ENCODE measurements at regions not wholly inside any gene's neighbourhood (a gene's known extent, or its start where the extent isn't known, plus 50 kb on each side); places are given as distances from the start of the nearest gene placed in this dataset.
"Not testable (repeated sequence)": the region's sequence is repeated elsewhere in the genome, so short reads cannot be mapped to it uniquely, and the experiment has no call there.

DNA sequence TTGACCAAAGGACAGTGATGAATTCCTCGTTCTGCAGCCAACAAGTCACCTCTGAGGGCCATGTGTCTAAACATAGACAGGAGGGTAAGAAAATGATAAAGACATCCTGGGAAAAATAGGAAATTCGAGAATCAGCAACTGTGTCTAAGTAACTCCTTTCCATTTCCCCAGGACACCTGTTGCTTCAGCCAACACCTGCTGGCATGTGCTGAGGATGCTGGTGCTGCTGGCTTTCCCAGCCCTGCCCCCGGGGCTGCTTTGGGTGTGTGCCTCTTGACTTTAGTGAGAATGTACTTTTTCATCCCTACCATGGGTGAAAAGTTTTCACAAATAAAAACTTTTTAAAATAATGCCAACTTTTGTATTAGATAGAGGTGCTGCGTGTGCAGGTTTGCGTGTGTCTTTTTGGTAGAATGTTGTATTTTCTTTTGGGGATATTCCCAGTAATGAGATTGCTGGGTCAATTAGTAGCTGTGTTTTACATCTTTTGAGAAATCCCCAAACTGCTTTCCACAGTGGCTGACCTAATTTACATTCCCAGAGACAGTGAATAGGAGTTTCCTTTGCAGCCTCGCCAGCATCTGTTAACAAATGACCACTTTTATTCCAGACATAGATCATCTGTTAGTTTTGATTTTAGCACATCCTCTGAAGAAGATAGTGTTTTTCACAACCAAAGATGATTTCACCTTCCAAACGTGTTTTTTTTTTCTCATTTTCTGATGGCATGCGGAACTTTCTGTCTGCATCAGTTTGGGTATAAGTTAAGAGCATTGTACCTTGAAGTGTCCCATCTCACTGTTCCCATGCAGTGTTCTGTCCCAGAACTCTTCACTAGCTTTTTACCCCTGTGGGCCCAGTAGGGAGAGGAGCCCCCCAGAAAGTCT lies 104.2 kb upstream of the ACBD5 start:
- DNase-seq, result no peak

DNA sequence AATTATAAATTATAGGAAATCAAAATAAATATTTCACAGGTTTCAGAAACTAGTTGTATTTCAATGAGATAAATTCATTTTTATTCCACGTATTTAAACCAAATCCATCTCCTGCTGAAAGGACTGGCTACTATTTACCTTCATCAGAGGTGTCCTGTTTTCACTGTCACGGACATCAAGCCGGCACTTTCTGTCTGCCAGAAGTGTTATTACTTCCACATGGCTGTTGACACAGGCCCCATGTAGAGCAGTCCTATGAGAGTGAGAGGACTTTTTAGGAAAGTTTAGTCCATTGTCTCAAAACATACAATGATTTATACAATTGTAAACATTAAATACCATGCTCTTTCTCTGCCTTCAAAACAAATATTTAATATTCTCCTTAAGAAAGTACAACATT lies 100.4 kb upstream of the ACBD5 start:
- no peak for DNase-seq

DNA sequence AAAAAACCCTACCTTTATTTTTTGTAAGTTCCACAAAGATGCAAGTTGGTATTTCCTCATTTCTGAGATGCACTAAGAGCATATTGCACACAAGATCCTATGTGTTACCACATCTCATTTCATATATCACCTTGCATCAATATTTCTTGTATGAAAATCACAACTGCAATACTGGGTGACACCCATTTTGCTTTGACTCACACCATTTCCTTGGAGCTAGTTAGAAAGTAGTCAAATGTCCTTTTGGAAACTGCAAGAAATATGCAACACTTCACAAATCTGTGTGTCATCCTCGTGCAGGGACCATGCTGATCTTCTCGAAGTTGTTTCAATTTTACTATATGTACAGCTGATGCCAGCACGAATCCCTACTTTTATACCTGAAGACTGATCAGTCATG lies 94.6 kb upstream of the ACBD5 start:
- not testable (repeated sequence) for DNase-seq

DNA sequence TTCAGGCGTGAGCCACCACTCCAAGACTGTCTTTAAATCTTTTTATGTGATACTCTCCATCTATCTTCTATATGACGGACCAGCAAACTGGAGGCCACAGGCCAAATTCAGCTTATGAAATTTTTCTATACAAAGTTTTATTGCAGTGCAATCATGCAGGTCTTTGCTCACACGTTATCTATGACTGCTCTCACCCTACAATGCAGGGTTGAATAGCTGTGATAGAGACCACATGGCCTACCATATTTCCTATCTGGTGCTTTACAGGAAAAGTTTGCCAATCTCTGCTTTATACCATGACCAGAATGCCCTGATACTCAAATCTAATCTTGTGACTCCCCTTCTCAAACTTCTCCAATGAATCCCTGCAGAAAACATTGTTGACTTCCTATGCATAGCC lies 89.5 kb upstream of the ACBD5 start:
- DNase-seq, result no peak

DNA sequence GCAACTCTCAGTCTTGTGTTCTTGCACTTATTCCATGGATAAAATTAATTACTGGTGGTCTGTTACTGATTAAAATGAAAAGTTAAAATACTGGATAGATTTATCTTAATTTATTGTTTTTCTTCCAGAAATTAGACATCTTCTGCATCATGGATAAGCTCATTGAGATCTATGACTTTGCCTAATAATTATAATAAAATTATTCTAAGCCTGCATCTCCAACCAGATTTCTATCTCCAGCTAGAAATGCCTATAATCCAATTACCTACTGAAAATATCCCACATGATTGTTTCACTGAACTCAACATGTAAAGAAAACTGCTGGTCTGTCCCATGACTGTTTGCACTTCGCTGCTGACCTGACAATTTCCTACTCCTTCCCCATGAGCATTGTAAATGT lies 88.3 kb upstream of the ACBD5 start:
- DNase-seq, result no peak

DNA sequence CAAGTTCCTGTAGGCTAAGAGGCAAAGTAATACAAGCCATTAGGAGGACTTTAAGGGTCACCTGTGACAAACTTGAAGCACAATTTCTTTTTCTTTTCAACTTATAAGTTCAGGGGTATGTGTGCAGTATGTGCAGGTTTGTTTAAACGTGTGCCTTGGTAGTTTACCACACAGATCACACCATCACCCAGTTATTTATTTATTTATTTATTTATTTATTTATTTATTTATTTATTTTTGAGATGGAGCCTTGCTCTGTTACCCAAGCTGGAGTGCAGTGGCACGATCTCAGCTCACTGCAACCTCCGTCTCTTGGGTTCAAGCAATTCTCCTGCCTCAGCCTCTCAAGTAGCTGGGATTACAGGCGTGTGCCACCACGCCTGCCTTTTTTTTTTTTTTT lies 86.2 kb upstream of the ACBD5 start:
- DNase-seq, result not testable (repeated sequence)

DNA sequence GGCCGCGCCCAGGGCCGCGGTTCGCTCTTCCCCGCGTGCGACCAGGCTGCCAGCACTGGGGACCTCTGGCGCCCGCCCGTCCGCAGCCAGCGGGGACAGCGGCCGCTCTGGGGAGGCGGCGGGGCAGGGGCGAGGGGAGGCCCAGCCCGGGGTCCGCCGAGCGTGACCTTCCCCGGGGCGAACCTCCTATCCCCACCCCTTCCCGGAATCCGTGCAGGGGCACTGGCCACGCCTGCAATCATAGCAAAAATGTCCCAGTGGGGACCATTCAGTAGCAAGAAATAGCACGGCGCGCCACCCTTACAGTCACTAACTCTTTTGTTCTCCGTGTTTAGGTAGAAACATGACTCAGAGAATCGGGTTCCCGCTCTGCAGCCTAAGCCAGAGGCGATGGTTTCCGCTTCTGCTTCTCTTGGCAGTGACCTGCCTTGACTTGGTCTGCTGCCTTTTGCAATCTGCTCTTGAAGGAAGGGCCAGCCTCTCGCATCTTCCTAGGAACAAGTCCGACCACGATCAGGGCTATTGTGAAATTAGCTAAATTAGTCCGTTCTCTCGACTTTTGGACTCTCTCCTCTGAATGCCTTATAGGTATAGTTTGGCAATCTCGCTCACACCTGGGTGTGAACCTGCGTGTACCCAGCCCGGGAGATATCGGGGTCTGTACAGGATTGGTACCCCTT lies 79.3 kb upstream of the ACBD5 start:
- DNase-seq, result peak; percentile 24

DNA sequence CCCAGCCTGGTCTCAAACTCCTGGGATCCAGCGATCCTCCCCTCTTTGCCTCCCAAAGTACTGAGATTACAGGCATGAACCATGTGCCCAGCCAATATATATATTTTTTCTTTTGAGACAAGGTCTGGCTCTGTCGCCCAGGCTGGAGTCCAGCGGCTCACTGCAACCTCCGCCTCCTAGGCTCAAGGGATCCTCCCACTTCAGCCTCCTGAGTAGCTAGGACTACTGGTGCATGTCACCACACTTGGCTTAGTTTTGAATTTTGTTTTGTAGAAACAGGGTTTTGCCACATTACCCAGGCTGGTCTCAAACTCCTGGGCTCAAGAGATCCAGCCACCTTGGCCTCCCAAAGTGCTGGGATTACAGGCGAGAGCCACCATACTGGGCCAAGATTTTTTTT lies 78.5 kb upstream of the ACBD5 start:
- DNase-seq, result not testable (repeated sequence)

DNA sequence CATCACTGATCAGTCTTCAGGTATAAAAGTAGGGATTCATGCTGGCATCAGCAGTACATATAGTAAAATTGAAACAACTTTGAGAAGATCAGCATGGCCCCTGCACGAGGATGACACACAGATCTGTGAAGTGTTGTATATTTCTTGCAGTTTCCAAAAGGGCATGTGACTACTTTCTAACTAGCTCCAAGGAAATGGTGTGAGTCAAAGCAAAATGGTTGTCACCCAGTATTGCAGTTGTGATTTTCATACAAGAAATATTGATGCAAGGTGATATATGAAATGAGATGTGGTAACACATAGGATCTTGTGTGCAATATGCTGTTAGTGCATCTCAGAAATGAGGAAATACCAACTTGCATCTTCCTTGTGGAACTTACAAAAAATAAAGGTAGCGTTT lies 74.5 kb upstream of the ACBD5 start:
- DNase-seq, result not testable (repeated sequence)

DNA sequence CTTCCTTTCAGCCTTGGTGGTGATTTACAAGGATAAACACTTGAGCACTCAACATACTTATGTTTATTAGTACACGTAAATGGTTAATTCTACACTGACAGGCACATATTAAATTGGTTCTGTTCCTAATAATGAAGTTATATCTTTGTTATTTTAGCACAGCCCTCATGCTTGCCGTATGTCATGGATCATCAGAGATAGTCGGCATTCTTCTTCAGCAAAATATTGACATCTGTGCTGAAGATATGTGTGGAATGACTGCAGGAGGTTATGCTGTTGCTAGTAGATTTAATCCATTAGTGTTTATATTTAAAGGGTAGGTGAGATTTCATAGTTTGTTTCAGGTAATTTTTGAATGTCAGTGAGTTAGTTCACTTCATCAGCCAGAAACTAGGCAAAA lies 73.0 kb upstream of the ACBD5 start:
- not testable (repeated sequence) for DNase-seq

DNA sequence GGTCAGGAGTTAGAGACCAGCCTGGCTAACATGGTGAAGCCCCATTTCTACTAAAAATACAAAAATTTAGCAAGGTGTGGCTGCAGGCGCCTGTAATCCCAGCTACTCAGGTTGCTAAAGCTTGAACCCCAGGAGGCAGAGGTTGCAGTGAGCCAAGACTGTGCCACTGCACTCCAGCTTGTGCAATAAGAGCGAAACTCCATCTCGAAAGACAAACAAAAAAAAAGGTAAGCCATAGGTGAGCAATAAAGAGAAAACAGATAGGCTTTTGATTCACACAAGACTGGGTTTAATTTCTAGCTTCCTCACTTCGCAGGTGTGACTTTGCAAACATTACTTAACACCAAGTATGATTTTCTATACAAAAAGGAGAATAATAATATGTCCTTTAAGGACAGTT lies 72.3 kb upstream of the ACBD5 start:
- no peak for DNase-seq

DNA sequence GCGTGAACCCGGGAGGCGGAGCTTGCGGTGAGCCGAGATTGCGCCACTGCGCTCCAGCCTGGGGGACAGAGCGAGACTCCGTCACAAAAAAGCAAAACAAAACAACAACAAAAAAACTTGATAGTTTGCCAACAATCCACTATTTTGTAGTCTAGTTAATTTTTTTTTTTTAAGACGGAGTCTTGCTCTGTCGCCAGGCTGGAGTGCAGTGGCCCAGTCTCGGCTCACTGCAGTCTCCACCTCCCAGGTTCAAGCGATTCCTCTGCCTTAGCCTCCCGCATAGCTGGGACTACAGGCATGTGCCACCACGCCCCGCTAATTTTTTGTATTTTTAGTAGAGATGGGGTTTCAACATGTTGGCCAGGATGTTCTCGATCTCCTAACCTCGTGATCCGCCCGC lies 71.2 kb upstream of the ACBD5 start:
- not testable (repeated sequence) for DNase-seq

DNA sequence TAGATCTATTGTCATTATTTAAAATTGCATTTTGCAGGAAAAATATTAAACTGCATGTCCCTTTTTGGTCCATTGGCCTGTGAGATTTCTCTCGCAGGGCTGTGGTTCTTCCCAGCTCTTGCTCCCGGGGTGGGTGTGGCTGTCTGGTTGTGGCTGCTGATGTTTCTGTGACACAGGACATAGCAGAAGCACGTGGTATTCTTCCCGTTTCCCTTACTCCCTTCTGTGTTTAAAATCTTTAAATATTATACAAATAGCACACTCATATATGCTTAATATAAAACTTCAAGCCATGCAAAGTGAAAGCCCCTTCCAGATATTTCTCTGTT lies 57.9 kb upstream of the ACBD5 start:
- not testable (repeated sequence) for DNase-seq

DNA sequence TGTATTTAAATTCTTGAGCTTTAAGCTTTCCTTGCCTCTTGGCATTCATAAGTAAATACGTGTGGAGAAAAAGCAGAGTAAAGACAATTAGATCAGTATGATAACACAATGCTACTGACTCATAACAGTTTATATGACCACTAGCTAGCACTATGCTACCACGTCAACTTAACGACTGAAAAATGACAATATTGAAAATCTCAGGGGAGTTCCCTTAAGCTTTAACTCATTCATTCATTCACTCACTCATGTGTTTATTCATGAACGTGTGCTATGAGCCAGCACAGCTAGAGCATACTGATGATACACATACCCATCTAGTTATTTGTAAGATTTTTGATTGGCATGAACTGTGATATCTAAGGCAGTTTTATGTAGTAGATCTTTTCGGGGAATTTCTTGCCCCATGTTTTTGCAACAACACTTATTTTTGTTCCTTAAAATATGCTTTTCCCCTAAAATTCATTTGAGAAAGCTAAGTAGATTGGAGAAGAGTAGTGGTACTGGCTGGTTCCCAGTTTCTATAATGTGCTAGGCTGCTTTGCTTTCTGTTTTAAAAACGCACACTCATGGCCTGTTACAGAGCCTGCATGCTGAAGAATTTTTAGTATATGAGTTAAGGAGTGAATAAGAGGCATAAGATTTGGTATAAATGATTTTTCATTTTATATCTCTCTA lies 57.4 kb upstream of the ACBD5 start:
- DNase-seq, result no peak

DNA sequence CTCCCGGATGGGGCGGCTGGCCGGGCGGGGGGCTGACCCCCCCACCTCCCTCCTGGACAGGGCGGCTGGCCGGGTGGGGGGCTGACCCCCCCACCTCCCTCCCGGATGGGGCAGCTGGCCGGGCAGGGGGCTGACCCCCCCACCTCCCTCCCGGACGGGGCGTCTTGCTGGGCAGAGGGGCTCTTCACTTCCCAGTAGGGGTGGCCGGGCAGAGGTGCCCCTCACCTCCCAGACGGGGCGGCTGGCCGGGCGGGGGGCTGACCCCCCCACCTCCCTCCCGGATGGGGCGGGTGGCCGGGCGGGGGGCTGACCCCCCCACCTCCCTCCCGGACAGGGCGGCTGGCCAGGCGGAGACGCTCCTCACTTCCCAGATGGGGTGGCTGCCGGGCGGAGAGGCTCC lies 55.7 kb upstream of the ACBD5 start:
- not testable (repeated sequence) for DNase-seq

DNA sequence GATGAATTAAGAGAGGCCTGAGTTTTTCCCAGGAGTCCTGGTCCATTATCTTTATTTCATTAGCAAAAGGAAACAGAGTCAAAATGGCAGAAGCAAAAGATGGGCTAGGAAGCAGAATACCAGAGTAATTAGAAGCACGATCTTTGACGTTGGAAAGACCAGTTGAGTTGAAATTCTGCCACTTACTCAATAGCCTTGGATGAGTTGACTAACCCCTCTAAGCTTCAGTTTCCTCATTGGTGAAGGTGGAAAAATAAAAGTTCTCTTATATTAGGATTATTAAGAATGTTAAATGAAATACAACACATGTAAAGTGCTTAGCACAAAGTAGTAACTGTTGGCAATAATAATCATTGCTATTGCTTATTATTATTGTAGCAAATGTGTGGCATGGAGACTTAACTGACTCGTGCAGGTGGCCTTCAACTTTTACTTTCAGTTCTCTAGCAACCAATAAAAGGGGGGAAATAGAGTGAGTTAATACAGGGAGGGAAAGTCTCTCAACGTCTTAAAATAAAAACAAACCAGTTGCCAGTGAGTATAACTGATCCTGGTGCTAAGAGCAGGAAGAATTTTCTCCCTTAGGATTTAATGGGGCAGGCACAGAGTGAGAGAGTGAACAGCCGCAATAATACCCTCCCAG lies 50.8 kb upstream of the ACBD5 start:
- DNase-seq, result not testable (repeated sequence)
